KBM-7 (cell line): ENCODE measurements at regions not wholly inside any gene's neighbourhood (a gene's known extent, or its start where the extent isn't known, plus 50 kb on each side); places are given as distances from the start of the nearest gene placed in this dataset.

ENCODE experiments used
- DNase-seq: peaks from one replicate; pipeline ENCODE4 v3.0.0-alpha.2; 2015
- in situ Hi-C: fragments of 300-500 bp; cut with MboI; formaldehyde crosslinking; loops from 2 replicates; pipeline ENCODE4 v1.14.3; 2020; ENCODE audit warnings: low sequenced_read_pairs, low pct_unique_long_range_greater_than_20kb, mixed read lengths

- no peak for DNase-seq
- in situ Hi-C loops = no loop called here
Measured at GRCh38 chr13:109649713-109650112, 136.7 kb downstream of the IRS2 start.

GRCh38 chr13:109647699-109648098 is 138.7 kb downstream of the IRS2 start:
- DNase-seq = no peak
- in situ Hi-C loops = no loop called here

GRCh38 chr13:109647053-109647452 is 139.3 kb downstream of the IRS2 start:
- DNase-seq = no peak
- in situ Hi-C loops = no loop called here

- no peak for DNase-seq
- in situ Hi-C loops = no loop called here
Measured at GRCh38 chr13:109646423-109646822, 140.0 kb downstream of the IRS2 start.

- DNase-seq = no peak
- in situ Hi-C loops = no loop called here
Measured at GRCh38 chr13:109645831-109646230, 140.6 kb downstream of the IRS2 start.

GRCh38 chr13:109644956-109645355 is 141.4 kb downstream of the IRS2 start:
- in situ Hi-C loops = no loop called here

GRCh38 chr13:109644069-109644750 is 142.2 kb downstream of the IRS2 start:
- in situ Hi-C loops = no loop called here
- no peak for DNase-seq

More at GRCh38 chr13:109644956-109645355, 141.4 kb downstream of the IRS2 start:
- no peak for DNase-seq

- DNase-seq = no peak
Measured at GRCh38 chr13:109642358-109642757, 144.0 kb downstream of the IRS2 start.

GRCh38 chr13:109636736-109637135 is 149.6 kb downstream of the IRS2 start:
- in situ Hi-C loops = no loop called here
- no peak for DNase-seq

More at GRCh38 chr13:109642358-109642757, 144.0 kb downstream of the IRS2 start:
- in situ Hi-C loops = no loop called here

GRCh38 chr13:109631069-109631468 is 155.3 kb downstream of the IRS2 start:
- in situ Hi-C loops = no loop called here
- no peak for DNase-seq

- in situ Hi-C loops = no loop called here
- DNase-seq = no peak
Measured at GRCh38 chr13:109630271-109630670, 156.1 kb downstream of the IRS2 start.

GRCh38 chr13:109629737-109630136 is 156.6 kb downstream of the IRS2 start:
- DNase-seq = no peak
- in situ Hi-C loops = no loop called here

GRCh38 chr13:109628251-109628699 is 158.1 kb downstream of the IRS2 start:
- no peak for DNase-seq
- in situ Hi-C loops = no loop called here

- no peak for DNase-seq
- in situ Hi-C loops = no loop called here
Measured at GRCh38 chr13:109627649-109628048, 158.7 kb downstream of the IRS2 start.

- in situ Hi-C loops = no loop called here
- no peak for DNase-seq
Measured at GRCh38 chr13:109626386-109627171, 159.8 kb downstream of the IRS2 start.

- DNase-seq = no peak
- in situ Hi-C loops = no loop called here
Measured at GRCh38 chr13:109625156-109625555, 161.2 kb downstream of the IRS2 start.

GRCh38 chr13:109622006-109622405 is 164.4 kb downstream of the IRS2 start:
- DNase-seq = no peak
- in situ Hi-C loops = no loop called here

GRCh38 chr13:109615721-109616420 is 170.5 kb downstream of the IRS2 start:
- no peak for DNase-seq
- in situ Hi-C loops = no loop called here

GRCh38 chr13:109611912-109612691 is 174.3 kb downstream of the IRS2 start:
- in situ Hi-C loops = no loop called here
- DNase-seq = no peak
